ENCODE measurements at regions not wholly inside any gene's neighbourhood (a gene's known extent, or its start where the extent isn't known, plus 50 kb on each side); places are given as distances from the start of the nearest gene placed in this dataset.

- no peak for DNase-seq
- Histone ChIP-seq H3K36me3 (no peaks in the 10 kb centered on the region), H3K4me3 (no peak overlapping the region), H3K4me1 (ENCODE audit: insufficient read depth) (no peaks in the 10 kb centered on the region), H3K9me3 (no peaks in the 10 kb centered on the region), H3K27ac (no peak overlapping the region), H3K27me3 (no peaks in the 10 kb centered on the region)
- TF ChIP-seq, protein P1, sequence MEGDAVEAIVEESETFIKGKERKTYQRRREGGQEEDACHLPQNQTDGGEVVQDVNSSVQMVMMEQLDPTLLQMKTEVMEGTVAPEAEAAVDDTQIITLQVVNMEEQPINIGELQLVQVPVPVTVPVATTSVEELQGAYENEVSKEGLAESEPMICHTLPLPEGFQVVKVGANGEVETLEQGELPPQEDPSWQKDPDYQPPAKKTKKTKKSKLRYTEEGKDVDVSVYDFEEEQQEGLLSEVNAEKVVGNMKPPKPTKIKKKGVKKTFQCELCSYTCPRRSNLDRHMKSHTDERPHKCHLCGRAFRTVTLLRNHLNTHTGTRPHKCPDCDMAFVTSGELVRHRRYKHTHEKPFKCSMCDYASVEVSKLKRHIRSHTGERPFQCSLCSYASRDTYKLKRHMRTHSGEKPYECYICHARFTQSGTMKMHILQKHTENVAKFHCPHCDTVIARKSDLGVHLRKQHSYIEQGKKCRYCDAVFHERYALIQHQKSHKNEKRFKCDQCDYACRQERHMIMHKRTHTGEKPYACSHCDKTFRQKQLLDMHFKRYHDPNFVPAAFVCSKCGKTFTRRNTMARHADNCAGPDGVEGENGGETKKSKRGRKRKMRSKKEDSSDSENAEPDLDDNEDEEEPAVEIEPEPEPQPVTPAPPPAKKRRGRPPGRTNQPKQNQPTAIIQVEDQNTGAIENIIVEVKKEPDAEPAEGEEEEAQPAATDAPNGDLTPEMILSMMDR (IDR thresholded peaks at IDR 0.05) = no peak
- TF ChIP-seq EP300 (IDR thresholded peaks at IDR 0.05) (no peak), POLR2A (IDR thresholded peaks at IDR 0.05) (no peak)
- intact Hi-C loops (cut with DNase I) = no loop called here
- 87 to 91% (median 90%) methylated on average over 8 of the region's 8 CpGs for WGBS, 3 donors
Measured at GRCh38 chr6:15791448-15792181, 128.8 kb upstream of the DTNBP1 start.

DNA sequence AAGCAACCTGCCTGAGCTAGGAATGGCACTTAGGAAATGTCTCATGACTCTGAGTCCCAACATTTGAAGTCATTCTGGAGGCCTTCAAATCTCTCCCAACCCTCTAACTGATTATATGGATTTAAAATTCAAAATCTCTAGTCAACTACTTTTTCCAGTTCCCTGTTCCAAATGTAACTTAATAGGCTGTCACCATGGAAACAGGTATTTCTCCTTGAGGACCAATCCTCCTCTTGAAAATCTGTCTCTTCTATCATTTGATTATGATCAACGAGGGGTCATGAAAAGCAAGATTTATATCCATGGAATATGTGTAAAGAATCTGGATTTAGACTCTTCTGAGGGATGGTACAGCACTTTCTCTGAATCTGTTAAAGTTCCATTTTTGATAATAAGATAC lies 127.3 kb upstream of the DTNBP1 start:
- H3K36me3 ChIP-seq = no peaks in the 10 kb centered on the region
- H3K27ac ChIP-seq = no peak overlapping the region
- intact Hi-C loops (cut with DNase I) = no loop called here
- 83 to 95% (median 85%) methylated on average over 1 of the region's 1 CpG for WGBS, 3 donors
- H3K4me3 ChIP-seq = no peak overlapping the region
- no peaks in the 10 kb centered on the region for H3K27me3 ChIP-seq
- no peaks in the 10 kb centered on the region for H3K9me3 ChIP-seq
- H3K4me1 ChIP-seq (ENCODE audit: insufficient read depth) = no peaks in the 10 kb centered on the region
- no peak for TF ChIP-seq EP300 (IDR thresholded peaks at IDR 0.05)
- no peak for TF ChIP-seq POLR2A (IDR thresholded peaks at IDR 0.05)
- TF ChIP-seq, protein P1 (IDR thresholded peaks at IDR 0.05) = no peak
- no peak for DNase-seq

DNA sequence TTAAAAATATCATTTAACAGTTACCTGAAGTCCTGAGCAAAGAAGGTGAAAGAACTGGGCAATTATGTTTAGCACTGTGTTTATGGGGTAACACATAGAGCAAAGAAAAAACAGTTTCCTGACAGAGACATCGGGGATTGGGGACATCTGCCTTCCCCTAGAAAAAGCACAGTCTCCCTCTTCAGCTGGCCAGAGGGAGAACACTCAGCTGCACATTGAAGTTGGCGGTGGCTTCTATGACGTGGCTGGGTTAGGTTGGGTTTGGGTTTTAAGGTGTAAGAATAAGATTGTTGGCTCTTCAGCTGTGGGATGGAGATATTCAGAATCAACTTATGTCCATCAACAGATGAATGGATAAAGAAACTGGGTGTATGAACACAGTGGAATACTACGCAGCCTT lies 124.0 kb upstream of the DTNBP1 start:
- no peaks in the 10 kb centered on the region for H3K4me1 ChIP-seq (ENCODE audit: insufficient read depth)
- H3K27ac ChIP-seq = no peak overlapping the region
- no peaks in the 10 kb centered on the region for H3K27me3 ChIP-seq
- H3K9me3 ChIP-seq = no peaks in the 10 kb centered on the region
- no peak overlapping the region for H3K4me3 ChIP-seq
- TF ChIP-seq POLR2A (IDR thresholded peaks at IDR 0.05) (no peak), EP300 (IDR thresholded peaks at IDR 0.05) (no peak)
- TF ChIP-seq, protein P1 (IDR thresholded peaks at IDR 0.05) = no peak
- intact Hi-C loops (cut with DNase I) = no loop called here
- H3K36me3 ChIP-seq = no peaks in the 10 kb centered on the region
- DNase-seq = no peak
- 96 to 99% (median 98%) methylated on average over 4 of the region's 4 CpGs for WGBS, 3 donors

DNA sequence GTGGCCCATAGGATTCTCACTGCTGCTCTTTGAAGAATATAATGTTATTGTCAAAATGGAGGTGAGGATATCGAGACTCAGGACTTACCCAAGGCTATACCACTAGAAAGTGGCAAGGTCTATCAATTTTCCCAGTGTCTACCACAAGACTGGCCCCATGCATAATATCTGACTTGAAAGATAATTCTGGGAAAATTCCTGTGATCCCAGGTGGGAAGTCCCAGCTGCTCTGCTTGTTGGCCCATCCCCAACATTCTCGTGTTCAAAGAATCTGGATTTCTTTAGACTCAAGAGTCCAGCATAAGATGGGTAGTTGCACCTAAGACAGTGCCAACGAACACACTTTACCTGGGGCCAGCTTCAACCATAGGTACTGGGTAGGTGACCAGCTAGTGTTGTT lies 120.7 kb upstream of the DTNBP1 start:
- Histone ChIP-seq H3K9me3 (no peaks in the 10 kb centered on the region), H3K36me3 (no peaks in the 10 kb centered on the region), H3K27me3 (no peaks in the 10 kb centered on the region), H3K4me1 (ENCODE audit: insufficient read depth) (no peaks in the 10 kb centered on the region), H3K4me3 (no peak overlapping the region), H3K27ac (no peak overlapping the region)
- intact Hi-C loops (cut with DNase I) = no loop called here
- WGBS, 3 donors = 73 to 78% (median 77%) methylated on average over 3 of the region's 3 CpGs
- TF ChIP-seq POLR2A (IDR thresholded peaks at IDR 0.05) (no peak), EP300 (IDR thresholded peaks at IDR 0.05) (no peak)
- TF ChIP-seq, protein P1 (IDR thresholded peaks at IDR 0.05) = no peak
- DNase-seq = no peak

Measured in ovary (tissue), 7 donors.